Hepatocyte (in vitro differentiated cells): ENCODE measurements at regions not wholly inside any gene's neighbourhood (a gene's known extent, or its start where the extent isn't known, plus 50 kb on each side); places are given as distances from the start of the nearest gene placed in this dataset.

Source experiments
- DNase-seq: peaks from one replicate; pipeline ENCODE4 v3.0.0-alpha.2; 2016; ENCODE audit warnings: low spot score
- H2AFZ ChIP-seq: fragments of 200-600 bp; sonication (generic); 2 replicates; pipeline ENCODE4 v1.6.0; 2016; ENCODE audit warnings: antibody characterized with exemption, mild to moderate bottlenecking
- H3K27ac ChIP-seq: fragments of 200-600 bp; sonication (generic); 2 replicates; pipeline ENCODE4 v1.5.1; 2016; ENCODE audit warnings: mild to moderate bottlenecking
- H3K27me3 ChIP-seq: fragments of 200-600 bp; sonication (generic); 2 replicates; pipeline ENCODE4 v1.6.1; 2016
- H3K36me3 ChIP-seq: fragments of 200-600 bp; sonication (generic); replicated peaks from 2 replicates; pipeline ENCODE4 v1.5.1; 2016; ENCODE audit warnings: low read depth; ENCODE audit not compliant: insufficient read depth
- H3K4me1 ChIP-seq: fragments of 200-600 bp; sonication (generic); 2 replicates; pipeline ENCODE4 v1.5.1; 2016; ENCODE audit warnings: mild to moderate bottlenecking, moderate library complexity; ENCODE audit not compliant: insufficient read depth
- H3K4me2 ChIP-seq: fragments of 200-600 bp; sonication (generic); 2 replicates; pipeline ENCODE4 v1.6.0; 2016
- H3K4me3 ChIP-seq: fragments of 200-600 bp; sonication (generic); 2 replicates; pipeline ENCODE4 v1.5.1; 2016; ENCODE audit warnings: mild to moderate bottlenecking
- H3K79me2 ChIP-seq: fragments of 200-600 bp; sonication (generic); 2 replicates; pipeline ENCODE4 v1.6.0; 2017; ENCODE audit warnings: mild to moderate bottlenecking
- H3K9me2 ChIP-seq: fragments of 200-600 bp; sonication (generic); replicated peaks from 2 replicates; pipeline ENCODE4 v1.6.0; 2017; ENCODE audit warnings: mild to moderate bottlenecking; ENCODE audit not compliant: insufficient read depth
- H3K9me3 ChIP-seq: fragments of 200-600 bp; sonication (generic); 2 replicates; pipeline ENCODE4 v1.5.1; 2016; ENCODE audit warnings: low read depth, mild to moderate bottlenecking
- H4K20me1 ChIP-seq: fragments of 200-600 bp; sonication (generic); 2 replicates; pipeline ENCODE4 v1.6.0; 2016; ENCODE audit warnings: mild to moderate bottlenecking; ENCODE audit not compliant: insufficient read depth, poor library complexity, severe bottlenecking
- CTCF ChIP-seq: fragments of 200-600 bp; sonication (generic); IDR thresholded peaks from 2 replicates; pipeline ENCODE4 v1.5.1; 2016; ENCODE audit warnings: antibody characterized with exemption, mild to moderate bottlenecking; ENCODE audit not compliant: poor library complexity
- EZH2 ChIP-seq: fragments of 200-600 bp; sonication (generic); IDR thresholded peaks from 2 replicates; pipeline ENCODE4 v1.6.1; 2016; ENCODE audit warnings: antibody characterized with exemption, mild to moderate bottlenecking, borderline replicate concordance
- EZH2phosphoT487 ChIP-seq: fragments of 200-600 bp; sonication (generic); IDR thresholded peaks from one replicate; pipeline ENCODE4 v1.6.1; 2018; ENCODE audit warnings: antibody characterized with exemption, mild to moderate bottlenecking, low read depth, moderate library complexity; ENCODE audit not compliant: unreplicated experiment, severe bottlenecking
- WGBS: methylation state at CpG from one replicate; pipeline ENCODE4 v1.1.6; 2016; ENCODE audit warnings: low lambda C conversion rate; ENCODE audit errors: missing lambda C conversion rate; 5-methylcytosine and 5-hydroxymethylcytosine counted together

- Histone ChIP-seq H3K9me2 (no peaks in the 10 kb centered on the region), H3K4me2 (no peak overlapping the region), H2AFZ (no peak overlapping the region), H3K27ac (no peak overlapping the region), H3K4me3 (no peak overlapping the region), H3K27me3 (no peaks in the 10 kb centered on the region), H3K79me2 (no peaks in the 10 kb centered on the region), H3K9me3 (no peaks in the 10 kb centered on the region), H3K36me3 (no peaks in the 10 kb centered on the region), H4K20me1 (no peaks in the 10 kb centered on the region), H3K4me1 (peaks cover 3% of the 10 kb centered on the region)
- WGBS = 75% methylated on average over 2 of the region's 2 CpGs
- DNase-seq = no peak
- no peak for TF ChIP-seq CTCF
- no peak for TF ChIP-seq EZH2phosphoT487
- TF ChIP-seq EZH2 = no peak
Observed at GRCh38 chr2:34102339-34102738, 503.2 kb upstream of the FAM98A start.

GRCh38 chr2:34099377-34099776 is 500.3 kb upstream of the FAM98A start:
- 78% methylated on average over 2 of the region's 2 CpGs for WGBS
- no peaks in the 10 kb centered on the region for H3K9me3 ChIP-seq
- H4K20me1 ChIP-seq = no peaks in the 10 kb centered on the region

GRCh38 chr2:34098256-34098655 is 499.2 kb upstream of the FAM98A start:
- Histone ChIP-seq H3K9me3 (no peaks in the 10 kb centered on the region), H3K9me2 (no peaks in the 10 kb centered on the region), H4K20me1 (no peaks in the 10 kb centered on the region), H3K4me3 (no peak overlapping the region), H2AFZ (no peak overlapping the region), H3K79me2 (no peaks in the 10 kb centered on the region), H3K27ac (no peak overlapping the region), H3K36me3 (no peaks in the 10 kb centered on the region), H3K27me3 (no peaks in the 10 kb centered on the region), H3K4me1 (peaks cover 3% of the 10 kb centered on the region), H3K4me2 (no peak overlapping the region)
- 75% methylated on average over 2 of the region's 2 CpGs for WGBS
- DNase-seq = no peak
- no peak for TF ChIP-seq EZH2
- TF ChIP-seq EZH2phosphoT487 = no peak
- no peak for TF ChIP-seq CTCF

More at GRCh38 chr2:34099377-34099776, 500.3 kb upstream of the FAM98A start:
- Histone ChIP-seq H3K27me3 (no peaks in the 10 kb centered on the region), H3K27ac (no peak overlapping the region), H3K4me3 (no peak overlapping the region), H3K9me2 (no peaks in the 10 kb centered on the region), H3K4me1 (peaks cover 3% of the 10 kb centered on the region), H3K4me2 (no peak overlapping the region), H3K36me3 (no peaks in the 10 kb centered on the region), H2AFZ (no peak overlapping the region), H3K79me2 (no peaks in the 10 kb centered on the region)
- DNase-seq = no peak
- TF ChIP-seq EZH2 (no peak), EZH2phosphoT487 (no peak)

- peak; percentile 88 for DNase-seq
- TF ChIP-seq CTCF (peak; percentile 81), EZH2 (no peak)
Observed at GRCh38 chr2:34096562-34097171, 497.6 kb upstream of the FAM98A start.

More at GRCh38 chr2:34096562-34097171, 497.6 kb upstream of the FAM98A start:
- Histone ChIP-seq H3K27me3 (no peaks in the 10 kb centered on the region), H3K9me2 (no peaks in the 10 kb centered on the region), H2AFZ (no peak overlapping the region), H3K4me2 (no peak overlapping the region), H3K9me3 (no peaks in the 10 kb centered on the region), H3K79me2 (no peaks in the 10 kb centered on the region), H3K4me3 (no peak overlapping the region), H3K27ac (no peak overlapping the region), H4K20me1 (no peaks in the 10 kb centered on the region), H3K4me1 (peaks cover 3% of the 10 kb centered on the region), H3K36me3 (no peaks in the 10 kb centered on the region)
- WGBS = 64% methylated on average over 3 of the region's 3 CpGs
